IMR-90 (cell line): ENCODE measurements at regions not wholly inside any gene's neighbourhood (a gene's known extent, or its start where the extent isn't known, plus 50 kb on each side); places are given as distances from the start of the nearest gene placed in this dataset.

ENCODE experiments used
- ATAC-seq: fragments of 200-7000 bp; cut with Tn5 transposase; 2 replicates; pipeline ENCODE4 v1.9.1; 2020; ENCODE audit warnings: low read depth, mild to moderate bottlenecking, moderate library complexity
- BruUV-seq: library from RNA; stranded (reverse); fragments of 400-500 nt; replicated peaks from 2 replicates; lab custom pipeline; 2021; lab: Mats Ljungman, UMichigan
- CTCF ChIA-PET: fragments of 300-600 bp; formaldehyde crosslinking; extraction: SDS; loops from one replicate; lab custom pipeline; 2021; ENCODE audit warnings: antibody characterized with exemption; lab: Yijun Ruan, JAX
- POLR2A ChIA-PET: fragments of 300-600 bp; sonication (Branson Sonifier 250); formaldehyde crosslinking; loops from one replicate; lab custom pipeline; 2022; ENCODE audit warnings: antibody characterized with exemption; ENCODE audit not compliant: unreplicated experiment; lab: Charles Lee
- DNase-seq: peaks from one replicate; pipeline ENCODE4 v3.0.0; 2013
- H2AFZ ChIP-seq: replicated peaks from 2 replicates; pipeline ENCODE3; 2013; ENCODE audit warnings: low read length, mild to moderate bottlenecking; ENCODE audit not compliant: poor library complexity
- H2AK5ac ChIP-seq: 2 replicates; pipeline ENCODE4 v1.6.1; 2013; ENCODE audit warnings: low read depth, low read length, inconsistent platforms
- H2AK9ac ChIP-seq: replicated peaks from 2 replicates; pipeline ENCODE3; 2013; ENCODE audit warnings: mild to moderate bottlenecking, low read depth, low read length, moderate library complexity; ENCODE audit not compliant: poor library complexity
- H2BK120ac ChIP-seq: 2 replicates; pipeline ENCODE4 v1.6.1; 2013; ENCODE audit warnings: low read depth, low read length, inconsistent platforms
- H2BK15ac ChIP-seq: 3 replicates; pipeline ENCODE4 v1.6.1; 2013; ENCODE audit warnings: low read depth, low read length, inconsistent platforms
- H2BK20ac ChIP-seq: 2 replicates; pipeline ENCODE4 v1.6.1; 2013; ENCODE audit warnings: low read depth, mild to moderate bottlenecking, inconsistent platforms, low read length, moderate library complexity
- H2BK5ac ChIP-seq: 2 replicates; pipeline ENCODE4 v1.6.1; 2013; ENCODE audit warnings: mild to moderate bottlenecking, low read depth, low read length, inconsistent platforms; ENCODE audit not compliant: poor library complexity, severe bottlenecking
- H3K14ac ChIP-seq: replicated peaks from 2 replicates; pipeline ENCODE4 v1.6.1; 2013; ENCODE audit warnings: low read depth, low read length, inconsistent platforms
- H3K18ac ChIP-seq: 2 replicates; pipeline ENCODE4 v1.6.1; 2013; ENCODE audit warnings: low read depth, low read length, control low read depth
- H3K23ac ChIP-seq: 2 replicates; pipeline ENCODE4 v1.6.1; 2013; ENCODE audit warnings: low read depth, low read length, inconsistent platforms
- H3K27ac ChIP-seq: 2 replicates; pipeline ENCODE4 v1.5.1; 2013; ENCODE audit warnings: mild to moderate bottlenecking, control low read depth, low read length; ENCODE audit not compliant: insufficient read depth
- H3K27me3 ChIP-seq: 2 replicates; pipeline ENCODE4 v1.6.1; 2013; ENCODE audit warnings: low read length; ENCODE audit not compliant: control insufficient read depth, insufficient read depth
- H3K36me3 ChIP-seq: 2 replicates; pipeline ENCODE4 v1.6.1; 2013; ENCODE audit warnings: low read length, mixed read lengths; ENCODE audit not compliant: control insufficient read depth, insufficient read depth
- H3K4ac ChIP-seq: 2 replicates; pipeline ENCODE4 v1.6.1; 2013; ENCODE audit warnings: low read depth, low read length, inconsistent platforms
- H3K4me1 ChIP-seq: 2 replicates; pipeline ENCODE4 v1.6.1; 2013; ENCODE audit warnings: low read length, mixed read lengths; ENCODE audit not compliant: control insufficient read depth, insufficient read depth
- H3K4me2 ChIP-seq: 2 replicates; pipeline ENCODE4 v1.6.1; 2013; ENCODE audit warnings: low read depth, mild to moderate bottlenecking, control low read depth, low read length, moderate library complexity
- H3K4me3 ChIP-seq: 2 replicates; pipeline ENCODE4 v1.5.1; 2013; ENCODE audit warnings: low read depth, mild to moderate bottlenecking, control low read depth, low read length, moderate library complexity; ENCODE audit not compliant: insufficient read depth
- H3K56ac ChIP-seq: 2 replicates; pipeline ENCODE4 v1.6.1; 2013; ENCODE audit warnings: low read length, inconsistent platforms; ENCODE audit not compliant: insufficient read depth; ENCODE audit errors: extremely low read depth
- H3K79me1 ChIP-seq, 2 experiments: 2 replicates each; pipeline ENCODE4 v1.6.1; 2013; ENCODE audit warnings: low read length in 2 of 2, inconsistent platforms in 1 of 2, low read depth in 1 of 2
- H3K9ac ChIP-seq: 2 replicates; pipeline ENCODE4 v1.6.1; 2013; ENCODE audit warnings: low read depth, low read length, control low read depth
- H3K9me1 ChIP-seq: 2 replicates; pipeline ENCODE4 v1.6.1; 2013; ENCODE audit warnings: low read length, inconsistent platforms; ENCODE audit not compliant: insufficient read depth
- H3K9me3 ChIP-seq: 2 replicates; pipeline ENCODE4 v1.6.1; 2013; ENCODE audit warnings: low read length; ENCODE audit not compliant: control insufficient read depth, insufficient read depth
- H4K20me1 ChIP-seq: 2 replicates; pipeline ENCODE4 v1.6.1; 2013; ENCODE audit warnings: low read length, inconsistent platforms; ENCODE audit not compliant: insufficient read depth
- H4K5ac ChIP-seq: 2 replicates; pipeline ENCODE4 v1.6.1; 2013; ENCODE audit warnings: mild to moderate bottlenecking, low read depth, low read length, control low read depth
- H4K8ac ChIP-seq, 2 experiments: 2 replicates each; pipeline ENCODE4 v1.6.1; 2013; ENCODE audit warnings: low read depth in 2 of 2, low read length in 2 of 2, control low read depth in 1 of 2, inconsistent platforms in 1 of 2
- H4K91ac ChIP-seq: 2 replicates; pipeline ENCODE4 v1.6.1; 2013; ENCODE audit warnings: low read depth, low read length, inconsistent platforms; ENCODE audit not compliant: insufficient read depth
- BHLHE40 ChIP-seq: fragments of 150-350 bp; IDR thresholded peaks from 2 replicates; pipeline ENCODE4 v1.6.1; 2016; ENCODE audit warnings: mild to moderate bottlenecking, low read depth, low read length
- CEBPB ChIP-seq: IDR thresholded peaks from 2 replicates; pipeline ENCODE4 v1.6.1; 2012; ENCODE audit warnings: low read depth, low read length, improper control_type of control experiment
- CHD1 ChIP-seq: IDR thresholded peaks from 2 replicates; pipeline ENCODE4 v1.6.1; 2012; ENCODE audit warnings: low read depth, low read length, improper control_type of control experiment
- FOS ChIP-seq: fragments of 150-350 bp; IDR thresholded peaks from 2 replicates; pipeline ENCODE4 v1.6.1; 2016; ENCODE audit warnings: low read depth, low read length
- MAFK ChIP-seq: IDR thresholded peaks from 2 replicates; pipeline ENCODE4 v1.6.1; 2012; ENCODE audit warnings: low read depth, low read length, improper control_type of control experiment
- NFE2L2 ChIP-seq: fragments of 150-350 bp; IDR thresholded peaks from 2 replicates; pipeline ENCODE4 v1.6.1; 2016; ENCODE audit warnings: low read depth, mild to moderate bottlenecking, low read length
- RFX5 ChIP-seq: IDR thresholded peaks from 2 replicates; pipeline ENCODE4 v1.8.0; 2012; ENCODE audit warnings: low read depth, mild to moderate bottlenecking, low read length, moderate library complexity
- WGBS, 2 experiments: methylation state at CpG; one replicate each; pipeline versions ENCODE4 v1.1.5 to v1.1.7; 2013; ENCODE audit warnings: missing lambda C conversion rate in 2 of 2; ENCODE audit not compliant: insufficient read length in 1 of 2; ENCODE audit errors: extremely low coverage in 2 of 2; 5-methylcytosine and 5-hydroxymethylcytosine counted together
- dilution Hi-C: fragments of 300-500 bp; cut with HindIII; formaldehyde crosslinking; loops from one replicate; pipeline ENCODE4 v1.14.3; 2018; ENCODE audit warnings: low sequenced_read_pairs; ENCODE audit not compliant: unreplicated experiment
- in situ Hi-C: fragments of 300-500 bp; cut with MboI; formaldehyde crosslinking; loops from 3 replicates; pipeline ENCODE4 v1.14.3; 2019; ENCODE audit warnings: low sequenced_read_pairs, inconsistent platforms, mixed read lengths
- intact Hi-C: fragments of 100-400 bp; cut with micrococcal nuclease; formaldehyde crosslinking; loops from 2 replicates; pipeline ENCODE4 v1.10.0; 2022
- TF ChIP-seq, protein P1 (sequence below): fragments of 150-350 bp; IDR thresholded peaks from 2 replicates; pipeline ENCODE4 v1.6.1; 2016; ENCODE audit warnings: low read depth, mild to moderate bottlenecking, low read length, moderate library complexity, borderline replicate concordance

DNA sequence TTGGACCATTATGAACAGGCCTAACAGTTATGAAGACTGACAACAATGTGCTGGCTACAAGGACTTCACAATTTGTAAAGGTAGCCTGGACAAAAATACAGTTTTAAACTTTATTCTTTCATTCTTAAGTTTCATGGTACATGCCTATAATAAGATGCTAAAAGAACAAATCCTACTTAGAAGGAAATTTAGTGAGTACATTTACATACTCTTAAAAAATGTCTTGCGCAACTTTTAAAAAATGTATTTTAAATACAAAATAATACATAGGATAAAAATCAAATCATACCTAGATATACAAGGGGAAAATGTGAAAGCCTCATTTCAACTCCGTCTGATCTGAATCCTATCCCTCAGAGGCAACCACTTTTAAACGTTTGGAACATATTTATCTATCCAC, 200.7 kb upstream of the SPIN4 start:
- no CpG with 5 or more reads among the region's 3 CpGs for WGBS, 2 experiments
- BruUV-seq: no TSS peak
- DNase-seq (no peak), ATAC-seq (no peak)
- no peak overlapping the region for H3K56ac ChIP-seq
- in situ Hi-C loops (no loop called here), dilution Hi-C loops (no loop called here), intact Hi-C loops (no loop called here)
- TF ChIP-seq CHD1 (no peak), MAFK (no peak), CEBPB (peak; percentile 77), NFE2L2 (no peak), RFX5 (no peak), BHLHE40 (no peak), FOS (no peak)
- TF ChIP-seq, protein P1, sequence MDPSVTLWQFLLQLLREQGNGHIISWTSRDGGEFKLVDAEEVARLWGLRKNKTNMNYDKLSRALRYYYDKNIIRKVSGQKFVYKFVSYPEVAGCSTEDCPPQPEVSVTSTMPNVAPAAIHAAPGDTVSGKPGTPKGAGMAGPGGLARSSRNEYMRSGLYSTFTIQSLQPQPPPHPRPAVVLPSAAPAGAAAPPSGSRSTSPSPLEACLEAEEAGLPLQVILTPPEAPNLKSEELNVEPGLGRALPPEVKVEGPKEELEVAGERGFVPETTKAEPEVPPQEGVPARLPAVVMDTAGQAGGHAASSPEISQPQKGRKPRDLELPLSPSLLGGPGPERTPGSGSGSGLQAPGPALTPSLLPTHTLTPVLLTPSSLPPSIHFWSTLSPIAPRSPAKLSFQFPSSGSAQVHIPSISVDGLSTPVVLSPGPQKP: no peak
- H2BK15ac ChIP-seq: no peak overlapping the region
- H3K36me3 ChIP-seq: no peaks in the 10 kb centered on the region
- H2BK5ac ChIP-seq: no peak overlapping the region
- H3K4me1 ChIP-seq: no peaks in the 10 kb centered on the region
- no peak overlapping the region for H3K4ac ChIP-seq
- no peak overlapping the region for H3K9ac ChIP-seq
- H3K79me1 ChIP-seq: no peaks in the 10 kb centered on the region
- ChIA-PET CTCF (no interaction called here), POLR2A (no interaction called here)
- no peak overlapping the region for H3K4me3 ChIP-seq
- no peak overlapping the region for H2BK20ac ChIP-seq
- no peaks in the 10 kb centered on the region for H3K9me3 ChIP-seq
- no peak overlapping the region for H2AFZ ChIP-seq
- H3K27ac ChIP-seq: no peak overlapping the region
- H4K20me1 ChIP-seq: no peaks in the 10 kb centered on the region
- H3K27me3 ChIP-seq: no peaks in the 10 kb centered on the region
- H2AK9ac ChIP-seq: no peak overlapping the region
- no peak overlapping the region for H3K18ac ChIP-seq
- no peak overlapping the region for H4K91ac ChIP-seq
- H3K9me1 ChIP-seq: no peaks in the 10 kb centered on the region
- no peak overlapping the region for H3K23ac ChIP-seq
- H2BK120ac ChIP-seq: no peak overlapping the region
- H4K5ac ChIP-seq: no peak overlapping the region
- H4K8ac ChIP-seq: no peak overlapping the region
- no peak overlapping the region for H2AK5ac ChIP-seq
- H3K14ac ChIP-seq: no peak overlapping the region
- H3K4me2 ChIP-seq: no peak overlapping the region
